H9 (cell line): ENCODE measurements at regions not wholly inside any gene's neighbourhood (a gene's known extent, or its start where the extent isn't known, plus 50 kb on each side); places are given as distances from the start of the nearest gene placed in this dataset.

Source experiments
- DNase-seq: peaks from one replicate; pipeline ENCODE4 v3.0.0-alpha.2; 2017
- H2AFZ ChIP-seq: one replicate; pipeline ENCODE4 v1.6.1; 2013; ENCODE audit warnings: mild to moderate bottlenecking, low read length, control low read depth, moderate library complexity
- H2AK5ac ChIP-seq: 2 replicates; pipeline ENCODE4 v1.6.1; 2013; ENCODE audit warnings: low read length, control low read depth, mixed read lengths; ENCODE audit not compliant: insufficient read length
- H2BK120ac ChIP-seq: one replicate; pipeline ENCODE4 v1.6.1; 2013; ENCODE audit warnings: low read depth, mild to moderate bottlenecking, low read length, control low read depth, inconsistent platforms; ENCODE audit not compliant: poor library complexity, severe bottlenecking
- H2BK12ac ChIP-seq: 2 replicates; pipeline ENCODE4 v1.6.1; 2013; ENCODE audit warnings: low read length, control low read depth, mixed read lengths, low read depth; ENCODE audit not compliant: insufficient read length
- H2BK15ac ChIP-seq: 2 replicates; pipeline ENCODE4 v1.6.1; 2013; ENCODE audit warnings: low read depth, low read length, control low read depth
- H2BK20ac ChIP-seq: one replicate; pipeline ENCODE4 v1.6.1; 2013; ENCODE audit warnings: low read depth, mild to moderate bottlenecking, low read length, control low read depth, inconsistent platforms; ENCODE audit not compliant: poor library complexity, severe bottlenecking
- H2BK5ac ChIP-seq: 2 replicates; pipeline ENCODE4 v1.6.1; 2013; ENCODE audit warnings: low read length, control low read depth, mixed read lengths; ENCODE audit not compliant: insufficient read length
- H3K14ac ChIP-seq: 2 replicates; pipeline ENCODE4 v1.6.1; 2013; ENCODE audit warnings: low read length, control low read depth; ENCODE audit not compliant: insufficient read depth
- H3K18ac ChIP-seq: 2 replicates; pipeline ENCODE4 v1.6.1; 2013; ENCODE audit warnings: low read depth, mild to moderate bottlenecking, mixed read lengths, low read length, control low read depth; ENCODE audit not compliant: insufficient read length
- H3K23ac ChIP-seq: 2 replicates; pipeline ENCODE4 v1.6.1; 2013; ENCODE audit warnings: low read length, control low read depth, mixed read lengths, low read depth; ENCODE audit not compliant: insufficient read length
- H3K23me2 ChIP-seq: 2 replicates; pipeline ENCODE4 v1.6.1; 2013; ENCODE audit warnings: low read depth, mild to moderate bottlenecking, mixed read lengths, low read length, control low read depth; ENCODE audit not compliant: insufficient read length, poor library complexity, severe bottlenecking
- H3K27ac ChIP-seq: 2 replicates; pipeline ENCODE4 v1.5.1; 2013; ENCODE audit warnings: low read length, control low read depth, mixed read lengths, low read depth; ENCODE audit not compliant: insufficient read length
- H3K27me3 ChIP-seq: 2 replicates; pipeline ENCODE4 v1.6.1; 2013; ENCODE audit warnings: low read length, control low read depth, inconsistent platforms; ENCODE audit not compliant: insufficient read depth
- H3K4ac ChIP-seq: 2 replicates; pipeline ENCODE4 v1.6.1; 2013; ENCODE audit warnings: low read depth, mild to moderate bottlenecking, control low read depth, inconsistent platforms, low read length, moderate library complexity
- H3K4me1 ChIP-seq: 2 replicates; pipeline ENCODE4 v1.6.1; 2013; ENCODE audit warnings: low read length, control low read depth, inconsistent platforms; ENCODE audit not compliant: insufficient read depth
- H3K4me2 ChIP-seq: 2 replicates; pipeline ENCODE4 v1.6.1; 2013; ENCODE audit warnings: low read length, control low read depth, mixed read lengths; ENCODE audit not compliant: insufficient read length, insufficient read depth
- H3K56ac ChIP-seq: 2 replicates; pipeline ENCODE4 v1.6.1; 2013; ENCODE audit warnings: low read depth, mild to moderate bottlenecking, mixed read lengths, low read length, control low read depth; ENCODE audit not compliant: insufficient read length
- H3K79me1 ChIP-seq: 2 replicates; pipeline ENCODE4 v1.6.1; 2013; ENCODE audit warnings: low read depth, mild to moderate bottlenecking, moderate library complexity, low read length, control low read depth, inconsistent platforms; ENCODE audit not compliant: insufficient read depth, poor library complexity, severe bottlenecking
- H3K79me2 ChIP-seq: 2 replicates; pipeline ENCODE4 v1.6.1; 2013; ENCODE audit warnings: low read length, control low read depth, inconsistent platforms; ENCODE audit not compliant: insufficient read depth
- H3K9ac ChIP-seq: 2 replicates; pipeline ENCODE4 v1.6.1; 2013; ENCODE audit warnings: low read length, control low read depth, mixed read lengths; ENCODE audit not compliant: insufficient read length; ENCODE audit errors: extremely low read depth
- H3K9me3 ChIP-seq: one replicate; pipeline ENCODE4 v1.6.1; 2013; ENCODE audit warnings: low read depth, low read length, inconsistent platforms; ENCODE audit not compliant: control insufficient read depth
- H3T11ph ChIP-seq: one replicate; pipeline ENCODE4 v1.6.1; 2013; ENCODE audit warnings: mild to moderate bottlenecking, low read length, control low read depth, inconsistent platforms
- H4K20me1 ChIP-seq: one replicate; pipeline ENCODE4 v1.6.1; 2013; ENCODE audit not compliant: control insufficient read depth, insufficient read length, insufficient read depth
- H4K5ac ChIP-seq: 2 replicates; pipeline ENCODE4 v1.6.1; 2013; ENCODE audit warnings: low read depth, mild to moderate bottlenecking, mixed read lengths, low read length, control low read depth; ENCODE audit not compliant: insufficient read length
- H4K8ac ChIP-seq: replicated peaks from 2 replicates; pipeline ENCODE4 v1.6.1; 2013; ENCODE audit warnings: low read length, control low read depth, mixed read lengths, low read depth; ENCODE audit not compliant: insufficient read length
- H4K91ac ChIP-seq: 2 replicates; pipeline ENCODE4 v1.6.1; 2013; ENCODE audit warnings: low read depth, mild to moderate bottlenecking, moderate library complexity, mixed read lengths, low read length, control low read depth; ENCODE audit not compliant: insufficient read length
- H3K27ac Mint-ChIP-seq, 3 experiments: 2 replicates in 2 of 3; 3 replicates in 1 of 3; pipeline ENCODE4 v1.8.0; 2020 to 2021; ENCODE audit warnings: mixed read lengths in 3 of 3, mild to moderate bottlenecking in 1 of 3, moderate library complexity in 1 of 3
- H3K27me3 Mint-ChIP-seq: 2 replicates; pipeline ENCODE4 v1.8.0; 2021; ENCODE audit warnings: low read depth, mild to moderate bottlenecking, moderate library complexity, mixed read lengths
- H3K36me3 Mint-ChIP-seq, 3 experiments: 2 replicates in 2 of 3; 3 replicates in 1 of 3; pipeline ENCODE4 v1.8.0; 2020 to 2021; ENCODE audit warnings: low read depth in 3 of 3, mixed read lengths in 3 of 3; ENCODE audit not compliant: insufficient read depth in 1 of 3
- H3K4me1 Mint-ChIP-seq, 2 experiments: 2 replicates each; pipeline ENCODE4 v1.8.0; 2020; ENCODE audit warnings: mixed read lengths in 2 of 2
- H3K4me3 Mint-ChIP-seq, 2 experiments: 2 replicates in 1 of 2; 3 replicates in 1 of 2; pipeline ENCODE4 v1.8.0; 2020 to 2021; ENCODE audit warnings: mild to moderate bottlenecking in 2 of 2, mixed read lengths in 2 of 2, moderate library complexity in 1 of 2
- H3K9me3 Mint-ChIP-seq, 2 experiments: 2 replicates in 1 of 2; 3 replicates in 1 of 2; pipeline ENCODE4 v1.8.0; 2020; ENCODE audit warnings: mild to moderate bottlenecking in 2 of 2, mixed read lengths in 2 of 2, moderate library complexity in 1 of 2
- CTCF ChIP-seq: fragments of 200-600 bp; sonication (generic); conservative IDR thresholded peaks from 3 replicates; pipeline ENCODE4 v1.8.0; 2021; ENCODE audit warnings: antibody characterized with exemption, mild to moderate bottlenecking

GRCh38 chr15:48058371-48058770, 62.4 kb upstream of the SLC24A5 start:
- Mint-ChIP-seq H3K27me3 (no peaks in the 10 kb centered on the region), H3K9me3 (peaks cover 8% of the 10 kb centered on the region in 2 experiments), H3K4me3 (no peak overlapping the region), H3K27ac (no peak overlapping the region), H3K36me3 (peaks cover 2 to 9% (median 3%) of the 10 kb centered on the region in 3 experiments; a peak in 5 of 7 replicates), H3K4me1 (0 out of 4 replicates have a peak, but pooled peaks cover 0 to 5% of the 10 kb centered on the region in 2 experiments)
- no peak overlapping the region for H3K27ac ChIP-seq
- no peaks in the 10 kb centered on the region for H3K27me3 ChIP-seq
- H3K9ac ChIP-seq, result no peak overlapping the region
- no peak for TF ChIP-seq CTCF
- H2BK120ac ChIP-seq, result no peak overlapping the region
- DNase-seq, result no peak
- no peaks in the 10 kb centered on the region for H3K9me3 ChIP-seq
- 0 out of 2 replicates have a peak, but pooled peaks cover 3% of the 10 kb centered on the region for H3K4me1 ChIP-seq
- no peak overlapping the region for H2BK12ac ChIP-seq
- no peaks in the 10 kb centered on the region for H4K20me1 ChIP-seq
- no peak overlapping the region for H3K56ac ChIP-seq
- no peak overlapping the region for H4K5ac ChIP-seq
- no peaks in the 10 kb centered on the region for H3K79me1 ChIP-seq
- no peak overlapping the region for H3T11ph ChIP-seq
- no peak overlapping the region for H4K91ac ChIP-seq
- H3K4me2 ChIP-seq, result no peak overlapping the region
- no peak overlapping the region for H3K4ac ChIP-seq
- no peak overlapping the region for H3K23ac ChIP-seq
- H2BK15ac ChIP-seq, result no peak overlapping the region
- H3K79me2 ChIP-seq, result no peaks in the 10 kb centered on the region
- H3K14ac ChIP-seq, result no peak overlapping the region
- H3K23me2 ChIP-seq, result no peaks in the 10 kb centered on the region
- H2AFZ ChIP-seq, result peak overlapping the region; percentile 29
- H2BK5ac ChIP-seq, result no peak overlapping the region
- no peak overlapping the region for H2BK20ac ChIP-seq
- no peak overlapping the region for H4K8ac ChIP-seq
- no peak overlapping the region for H3K18ac ChIP-seq
- H2AK5ac ChIP-seq, result no peak overlapping the region
